KOPT-K1 (cell line): ENCODE measurements at regions not wholly inside any gene's neighbourhood (a gene's known extent, or its start where the extent isn't known, plus 50 kb on each side); places are given as distances from the start of the nearest gene placed in this dataset.

Source experiments
- H3K27ac ChIP-seq: fragments of 200-600 bp; sonication (generic); 2 replicates; pipeline ENCODE4 v1.5.1; 2016; ENCODE audit warnings: antibody characterized with exemption, mild to moderate bottlenecking, low read depth, low read length; ENCODE audit not compliant: poor library complexity, severe bottlenecking
- H3K36me3 ChIP-seq: fragments of 200-600 bp; sonication (generic); 2 replicates; pipeline ENCODE4 v1.5.1; 2017; ENCODE audit warnings: antibody characterized with exemption, mild to moderate bottlenecking, low read length, moderate library complexity; ENCODE audit not compliant: insufficient read depth
- H3K9me3 ChIP-seq: fragments of 200-600 bp; sonication (generic); 2 replicates; pipeline ENCODE4 v1.5.1; 2017; ENCODE audit warnings: antibody characterized with exemption, low read length, mild to moderate bottlenecking; ENCODE audit not compliant: insufficient read depth, poor library complexity, severe bottlenecking

DNA sequence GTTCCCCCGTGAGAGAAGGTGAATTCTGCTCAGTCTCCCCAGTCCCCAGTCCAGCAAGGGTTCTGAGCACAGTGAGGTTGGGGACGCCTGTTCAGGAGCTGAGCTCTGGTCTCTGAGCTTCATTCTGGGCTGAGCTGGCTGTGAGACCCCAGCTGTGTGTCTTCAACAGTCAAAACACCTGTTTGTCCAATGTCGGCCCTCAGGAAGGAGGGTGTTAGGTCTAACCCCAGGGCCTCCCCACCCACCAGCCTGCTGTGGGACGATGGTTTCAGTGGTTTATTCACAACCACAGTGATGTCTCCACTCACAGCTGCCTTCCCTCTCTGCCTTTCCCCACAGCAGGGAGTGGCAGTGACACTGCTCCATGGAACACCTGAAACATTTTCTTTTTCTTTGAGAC, 1282.9 kb downstream of the TBC1D22A start:
- no peak overlapping the region for H3K27ac ChIP-seq
- H3K9me3 ChIP-seq = no peaks in the 10 kb centered on the region
- no peaks in the 10 kb centered on the region for H3K36me3 ChIP-seq

DNA sequence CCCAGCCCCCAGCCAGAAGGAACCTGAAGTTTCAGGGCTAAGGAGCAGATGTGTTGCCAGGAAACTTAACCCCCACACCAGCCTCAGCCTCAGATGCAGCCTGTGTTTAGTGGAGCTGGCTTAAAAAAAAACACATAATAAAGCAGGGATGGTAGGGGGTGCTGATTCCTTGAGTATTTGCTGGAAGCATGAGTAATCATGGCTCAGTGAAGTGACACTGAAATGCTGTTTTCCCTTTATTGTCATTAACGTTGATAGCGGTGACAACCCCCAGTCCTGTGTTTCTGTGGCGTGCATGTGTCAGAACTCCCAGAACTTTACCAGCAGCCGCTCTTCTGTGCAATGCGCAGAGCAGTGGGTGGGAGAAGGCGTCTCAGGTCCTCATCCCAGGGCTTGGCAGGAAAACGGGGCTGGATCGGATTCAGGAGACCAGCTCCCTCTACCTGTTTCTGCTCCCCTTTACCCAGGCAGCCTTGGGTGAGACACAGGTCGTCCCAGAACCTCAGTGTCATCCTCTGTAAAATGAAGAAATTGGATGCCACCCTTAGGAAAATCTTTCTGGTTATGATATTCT, 1282.1 kb downstream of the TBC1D22A start:
- Histone ChIP-seq H3K27ac (no peak overlapping the region), H3K9me3 (no peaks in the 10 kb centered on the region), H3K36me3 (no peaks in the 10 kb centered on the region)

DNA sequence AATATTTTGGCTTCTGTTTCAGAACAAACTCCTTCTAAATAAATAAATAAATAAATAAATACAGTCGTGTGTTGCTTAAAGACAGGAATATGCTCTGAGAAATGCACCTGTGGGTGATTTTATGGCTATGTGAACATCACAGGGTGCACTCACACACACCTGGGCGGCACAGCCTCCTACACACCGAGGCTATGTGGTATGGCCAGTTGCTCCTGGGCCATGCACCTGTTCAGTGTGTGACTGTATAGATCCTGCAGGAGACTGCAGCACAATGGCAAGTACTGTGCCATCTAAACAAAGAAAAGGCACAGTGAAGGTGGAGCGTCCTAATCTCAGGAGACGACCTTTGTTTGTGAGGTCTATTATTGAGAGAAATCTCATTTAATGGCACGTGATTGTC, 1281.1 kb downstream of the TBC1D22A start:
- H3K27ac ChIP-seq = no peak overlapping the region
- H3K36me3 ChIP-seq = no peaks in the 10 kb centered on the region
- H3K9me3 ChIP-seq = no peaks in the 10 kb centered on the region

DNA sequence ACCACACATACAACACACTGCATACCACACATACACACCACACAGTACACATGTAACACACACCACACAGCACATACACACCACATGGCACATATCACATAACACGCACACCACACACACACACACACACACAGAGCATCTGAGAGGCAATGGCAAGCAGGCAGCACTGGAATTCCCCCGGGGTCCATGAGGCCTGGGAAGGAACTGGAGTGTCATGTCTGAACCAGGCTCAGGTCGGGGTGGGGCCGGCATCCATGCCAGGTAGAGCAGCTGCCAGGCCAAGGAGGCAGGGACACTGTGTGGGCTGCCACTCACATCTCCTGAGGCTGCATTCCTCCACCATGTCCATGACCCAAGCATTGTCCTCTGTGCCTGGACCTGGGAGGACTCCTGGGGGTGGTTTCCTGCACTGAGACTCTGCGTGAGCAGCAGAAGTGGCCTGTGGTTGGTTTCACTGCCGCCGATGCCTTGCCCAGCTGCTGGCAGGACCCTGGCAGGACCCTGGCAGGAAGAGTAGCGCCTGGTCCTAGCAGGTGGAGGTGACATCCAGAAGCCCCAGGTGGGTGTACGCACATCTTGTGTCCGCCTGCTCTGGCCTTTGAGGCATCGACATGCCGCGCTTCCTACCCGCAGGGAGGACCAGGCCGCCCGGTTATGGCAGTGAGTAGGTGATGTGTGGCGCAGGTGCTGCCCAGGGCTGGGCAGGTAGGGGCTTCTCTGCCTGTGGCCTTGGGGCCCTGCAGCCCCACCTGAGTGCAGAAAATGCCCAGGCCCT, 1280.4 kb downstream of the TBC1D22A start:
- H3K36me3 ChIP-seq = no peaks in the 10 kb centered on the region
- no peak overlapping the region for H3K27ac ChIP-seq
- H3K9me3 ChIP-seq = peaks cover 1% of the 10 kb centered on the region

DNA sequence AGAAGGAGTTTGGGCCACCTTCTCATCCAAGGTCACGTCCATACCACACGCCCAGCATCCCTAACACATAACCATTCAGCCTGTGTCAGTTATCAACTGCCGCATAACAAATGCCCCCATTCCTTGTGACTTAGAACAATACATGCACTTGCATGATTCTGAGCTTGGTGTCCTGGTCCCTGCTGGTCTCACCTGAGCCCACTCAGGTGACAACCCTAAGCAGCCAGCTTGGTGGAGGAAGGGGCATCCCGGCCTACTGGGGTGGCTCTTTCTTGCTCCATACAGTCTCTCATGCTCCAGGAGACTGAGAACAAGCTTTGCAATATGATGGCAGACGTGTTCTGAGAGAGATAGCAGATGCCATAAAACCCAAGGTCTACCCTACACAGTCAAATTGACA, 1276.9 kb downstream of the TBC1D22A start:
- Histone ChIP-seq H3K27ac (no peak overlapping the region), H3K9me3 (peaks cover 6% of the 10 kb centered on the region), H3K36me3 (no peaks in the 10 kb centered on the region)

DNA sequence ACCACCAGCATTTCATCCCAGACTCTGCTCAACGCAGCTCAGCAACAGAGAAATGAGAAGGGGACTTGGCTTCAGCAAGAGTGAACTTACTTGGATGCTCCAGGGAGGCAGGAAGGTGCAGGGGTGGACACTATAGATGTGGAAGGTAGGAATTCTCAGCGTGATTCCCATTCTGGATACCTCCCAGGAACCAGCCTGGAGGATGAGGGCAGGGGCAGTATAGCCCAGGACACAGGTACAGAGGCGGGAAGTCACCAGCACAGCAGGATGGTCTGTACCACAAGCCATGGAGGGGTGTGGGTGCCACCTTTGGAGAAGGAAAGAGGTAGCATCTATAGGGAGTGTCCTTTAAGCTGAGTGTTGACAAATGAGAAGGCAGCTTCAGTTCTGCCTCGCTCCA, 1275.2 kb downstream of the TBC1D22A start:
- H3K9me3 ChIP-seq = peaks cover 13% of the 10 kb centered on the region
- no peak overlapping the region for H3K27ac ChIP-seq
- no peaks in the 10 kb centered on the region for H3K36me3 ChIP-seq

DNA sequence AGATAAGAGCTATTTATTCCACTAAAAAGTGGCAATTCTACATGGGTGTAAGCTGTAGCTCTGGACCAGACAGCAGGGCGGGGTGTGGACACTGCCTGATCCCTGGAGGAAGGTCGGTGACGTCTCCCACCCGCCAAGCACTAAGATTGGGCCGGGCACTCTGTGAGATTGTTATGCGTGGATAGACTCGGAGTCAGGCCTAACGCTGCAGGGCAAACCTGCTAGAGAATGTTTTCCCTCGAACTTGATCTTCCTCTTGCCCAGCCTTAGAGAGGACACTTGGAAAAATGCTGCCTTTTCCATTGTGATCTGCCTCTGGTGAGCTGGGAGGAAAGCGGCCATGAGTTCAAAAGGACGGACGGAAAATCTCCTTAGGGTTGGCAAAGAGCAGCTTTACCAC, 1273.4 kb downstream of the TBC1D22A start:
- H3K9me3 ChIP-seq = peaks cover 13% of the 10 kb centered on the region

DNA sequence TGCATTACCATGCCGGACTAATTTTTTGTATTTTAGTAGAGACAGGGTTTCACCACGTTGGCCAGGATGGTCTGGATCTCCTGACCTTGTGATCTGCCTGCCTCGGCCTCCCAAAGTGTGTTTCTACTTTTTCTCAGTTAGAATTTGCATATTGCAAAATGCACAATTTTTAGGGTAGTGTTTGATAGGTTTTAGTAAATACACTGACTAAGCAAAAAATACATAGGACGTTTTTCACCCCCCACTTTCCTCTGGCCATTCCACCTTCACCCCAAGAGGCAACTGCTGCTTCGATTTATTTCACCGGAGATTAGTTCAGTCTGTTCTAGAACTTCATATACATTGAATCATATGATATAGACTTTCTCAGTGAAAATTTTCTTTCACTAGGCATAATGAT, 1269.1 kb downstream of the TBC1D22A start:
- H3K36me3 ChIP-seq = no peaks in the 10 kb centered on the region
- no peak overlapping the region for H3K27ac ChIP-seq
- peaks cover 7% of the 10 kb centered on the region for H3K9me3 ChIP-seq

More for the DNA sequence above, 1273.4 kb downstream of the TBC1D22A start:
- Histone ChIP-seq H3K36me3 (no peaks in the 10 kb centered on the region), H3K27ac (no peak overlapping the region)

DNA sequence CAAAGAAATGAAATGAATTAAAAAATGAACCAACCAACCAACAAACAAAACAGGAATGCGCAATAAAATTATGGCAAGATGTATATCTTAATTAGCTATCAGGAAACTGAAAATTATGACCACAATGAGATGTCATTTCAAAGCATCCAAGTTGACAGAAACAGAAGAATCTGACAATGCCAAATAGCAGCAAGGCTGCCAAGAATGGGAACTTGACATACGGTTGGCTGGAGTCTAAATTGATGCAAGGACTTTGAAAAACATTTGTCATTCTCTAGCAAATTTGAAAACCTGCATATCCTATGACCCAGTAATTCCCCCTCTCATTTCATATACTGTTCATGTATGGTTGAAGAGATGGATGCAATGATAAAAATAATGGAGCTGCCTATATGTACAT, 1262.6 kb downstream of the TBC1D22A start:
- H3K9me3 ChIP-seq = peaks cover 16% of the 10 kb centered on the region
- H3K36me3 ChIP-seq = no peaks in the 10 kb centered on the region
- H3K27ac ChIP-seq = no peak overlapping the region

DNA sequence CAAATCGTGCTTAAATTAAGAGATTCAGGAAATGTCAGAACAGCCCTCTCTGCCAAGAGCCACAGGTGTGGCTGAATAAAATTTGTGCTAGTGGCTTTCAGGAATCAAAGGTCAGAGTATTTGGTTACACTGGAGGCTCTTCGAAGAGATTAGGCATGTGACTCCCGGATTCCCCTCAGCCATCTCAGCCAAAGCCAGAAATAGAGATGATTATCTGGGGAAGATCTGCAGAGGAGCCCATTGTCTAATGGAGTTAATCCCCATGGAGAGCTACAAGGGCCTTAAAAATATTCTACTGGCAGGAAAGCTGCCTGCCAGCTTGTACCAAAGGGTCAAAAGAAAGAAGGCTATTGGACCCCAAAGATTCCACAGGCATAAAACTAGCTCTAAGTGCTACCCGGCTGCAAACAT, 1259.5 kb downstream of the TBC1D22A start:
- H3K9me3 ChIP-seq = peaks cover 42% of the 10 kb centered on the region
- no peaks in the 10 kb centered on the region for H3K36me3 ChIP-seq
- no peak overlapping the region for H3K27ac ChIP-seq

DNA sequence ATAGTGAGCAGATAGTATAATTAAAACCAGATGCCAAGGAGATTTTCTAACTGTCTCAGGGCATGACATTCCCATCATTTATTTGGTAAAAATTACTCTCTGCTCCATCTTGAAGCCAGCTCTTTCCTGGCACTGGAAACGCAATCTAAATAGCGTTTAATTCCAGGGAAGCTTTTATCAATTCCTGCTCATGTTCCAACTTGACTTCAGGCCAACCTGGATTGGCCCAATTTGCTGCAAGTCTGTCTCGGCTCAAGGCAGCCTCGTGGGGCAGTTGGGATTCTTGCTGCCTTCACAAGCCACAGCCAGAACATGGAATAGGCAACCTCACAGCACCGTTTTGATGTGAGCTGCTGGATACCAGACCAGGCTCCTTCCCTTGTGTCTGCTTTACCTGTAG, 1255.9 kb downstream of the TBC1D22A start:
- Histone ChIP-seq H3K36me3 (no peaks in the 10 kb centered on the region), H3K9me3 (peaks cover 42% of the 10 kb centered on the region), H3K27ac (no peak overlapping the region)

DNA sequence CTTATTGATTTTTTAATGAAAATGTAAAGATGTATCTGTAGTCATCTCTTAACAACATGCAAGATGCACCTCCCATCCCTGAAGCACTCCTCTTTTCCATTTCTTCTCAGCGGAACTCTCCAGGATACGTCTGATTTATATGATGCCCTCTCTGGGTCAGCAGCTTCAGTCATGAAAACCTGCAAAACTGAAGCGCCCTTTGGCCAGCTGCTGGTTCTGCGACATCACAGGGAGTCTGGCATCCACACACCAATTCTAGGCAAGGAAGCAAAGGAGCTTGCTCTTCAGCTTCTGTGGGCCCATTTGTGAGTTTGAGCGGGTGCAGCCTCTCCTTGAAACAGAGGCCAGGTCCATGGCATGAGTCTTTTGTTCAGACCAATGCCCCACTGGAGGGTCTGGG, 1253.3 kb downstream of the TBC1D22A start:
- no peak overlapping the region for H3K27ac ChIP-seq
- peaks cover 31% of the 10 kb centered on the region for H3K9me3 ChIP-seq
- H3K36me3 ChIP-seq = no peaks in the 10 kb centered on the region

DNA sequence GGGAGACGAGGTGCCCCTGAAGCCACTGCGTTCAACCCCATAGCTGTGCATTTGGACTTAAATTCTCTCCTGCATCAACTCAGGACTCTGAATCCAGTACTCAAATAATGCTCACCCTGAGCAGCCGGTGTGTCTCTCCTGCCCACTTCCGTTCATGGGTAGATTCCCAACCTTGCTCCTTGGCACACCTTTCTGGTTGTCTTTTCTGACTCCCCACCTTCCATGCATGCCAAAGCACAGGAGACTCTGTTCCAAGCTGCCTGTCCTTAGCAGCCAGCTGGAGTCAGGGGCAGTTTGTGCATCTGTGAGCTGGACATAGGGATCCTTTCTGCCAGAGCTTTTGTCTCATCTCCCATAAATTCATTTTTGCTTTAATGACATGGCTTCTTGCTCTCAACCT, 1242.5 kb downstream of the TBC1D22A start:
- Histone ChIP-seq H3K27ac (no peak overlapping the region), H3K9me3 (no peaks in the 10 kb centered on the region)

DNA sequence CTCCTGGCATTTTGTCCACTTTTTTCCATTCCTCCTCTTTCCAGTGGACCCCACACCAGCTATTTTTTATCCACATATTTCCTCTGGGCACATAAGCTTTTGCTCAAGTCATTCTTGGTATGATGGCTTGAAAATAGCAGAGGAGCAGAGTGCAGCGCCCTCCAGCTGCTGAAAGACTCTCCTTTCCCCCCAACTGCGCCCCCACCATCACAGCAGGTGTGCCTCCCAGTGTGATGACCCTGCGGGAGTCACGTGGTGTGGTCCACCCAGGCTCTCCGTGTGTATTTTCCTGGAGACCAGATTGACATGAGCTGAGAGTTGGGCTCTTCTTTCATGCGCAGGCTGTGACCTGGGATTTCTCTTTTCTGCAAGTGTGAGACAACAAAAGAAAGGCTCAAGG, 1241.6 kb downstream of the TBC1D22A start:
- H3K27ac ChIP-seq = no peak overlapping the region
- H3K36me3 ChIP-seq = no peaks in the 10 kb centered on the region
- no peaks in the 10 kb centered on the region for H3K9me3 ChIP-seq

More for the DNA sequence above, 1242.5 kb downstream of the TBC1D22A start:
- no peaks in the 10 kb centered on the region for H3K36me3 ChIP-seq

DNA sequence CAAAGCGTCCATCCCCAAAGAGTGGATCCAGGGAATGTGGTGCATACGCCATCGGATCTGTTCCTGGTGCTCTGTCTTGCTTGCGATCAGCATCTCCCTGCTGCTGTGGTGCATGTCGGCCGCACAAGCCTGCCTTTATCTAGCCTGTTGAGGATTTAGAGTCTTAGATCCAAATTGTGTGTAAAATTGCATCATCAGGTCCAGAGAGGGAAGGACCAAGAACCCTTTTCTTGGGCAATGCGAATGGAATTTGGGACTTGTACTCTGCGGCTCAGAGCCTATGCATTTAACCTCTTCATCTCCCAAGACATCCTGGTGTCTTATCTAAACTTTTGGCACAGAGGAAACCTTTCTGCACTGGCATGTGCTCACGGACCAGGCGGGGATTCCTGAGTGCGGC, 1238.7 kb downstream of the TBC1D22A start:
- Histone ChIP-seq H3K36me3 (no peaks in the 10 kb centered on the region), H3K9me3 (no peaks in the 10 kb centered on the region), H3K27ac (no peak overlapping the region)

DNA sequence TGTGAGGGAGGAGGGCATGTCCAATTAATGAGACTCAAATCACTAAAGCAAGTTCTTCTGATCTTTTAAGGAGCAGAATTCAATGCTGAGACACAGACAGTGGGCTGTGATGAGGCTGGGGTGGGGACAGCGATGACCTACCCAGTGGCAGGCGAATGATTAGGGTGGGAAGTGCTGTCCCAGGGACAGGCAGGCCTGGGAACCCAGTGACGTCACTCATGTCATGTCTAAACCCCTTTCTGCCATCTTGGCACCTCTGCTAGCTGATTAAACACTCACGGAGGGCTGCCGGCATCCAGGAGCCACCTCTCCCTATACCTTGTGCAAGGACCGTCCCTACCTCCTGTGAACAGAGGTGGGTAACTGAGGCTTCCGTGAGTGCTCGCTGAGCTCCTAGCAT, 1235.2 kb downstream of the TBC1D22A start:
- H3K9me3 ChIP-seq = peaks cover 5% of the 10 kb centered on the region
- H3K27ac ChIP-seq = no peak overlapping the region
- H3K36me3 ChIP-seq = no peaks in the 10 kb centered on the region
